ENCODE measurements at regions not wholly inside any gene's neighbourhood (a gene's known extent, or its start where the extent isn't known, plus 50 kb on each side); places are given as distances from the start of the nearest gene placed in this dataset.
A peak's percentile ranks its signal among the peaks of the same experiment; 100 is the strongest.

- WGBS: 89% methylated on average over 4 of the region's 4 CpGs
These were observed 212.5 kb upstream of the RTL1 start for GRCh38 chr14:101116065-101116464.

GRCh38 chr14:101116486-101117130 lies 213.1 kb upstream of the RTL1 start:
- peaks cover 0 to 7% (median 0%) of the 10 kb centered on the region in 4 donors for H3K27me3 ChIP-seq
- intact Hi-C loops (cut with DNase I): no loop called here
- no peak overlapping the region for H3K4me3 ChIP-seq
- H3K36me3 ChIP-seq: no peaks in the 10 kb centered on the region
- H3K9me3 ChIP-seq: no peaks in the 10 kb centered on the region
- 87% methylated on average over 10 of the region's 17 CpGs for WGBS
- no peak for TF ChIP-seq POLR2A (IDR thresholded peaks at IDR 0.05; ENCODE audit: low read depth)
- TF ChIP-seq POLR2AphosphoS5 (IDR thresholded peaks at IDR 0.05): no peak
- no peak for TF ChIP-seq EP300 (IDR thresholded peaks at IDR 0.05)
- no peak for TF ChIP-seq CTCF (IDR thresholded peaks at IDR 0.05)
- H3K4me1 ChIP-seq: no peaks in the 10 kb centered on the region
- no peak overlapping the region for H3K27ac ChIP-seq (replicated peaks in 1 of 4)
- DNase-seq (ENCODE audit: extremely low spot score): peak; percentile 79

More at GRCh38 chr14:101116065-101116464, 212.5 kb upstream of the RTL1 start:
- Histone ChIP-seq H3K27me3 (peaks cover 0 to 7% (median 0%) of the 10 kb centered on the region in 4 donors), H3K27ac (replicated peaks in 1 of 4) (no peak overlapping the region), H3K4me3 (no peak overlapping the region), H3K4me1 (no peaks in the 10 kb centered on the region), H3K36me3 (no peaks in the 10 kb centered on the region), H3K9me3 (no peaks in the 10 kb centered on the region)
- intact Hi-C loops (cut with DNase I): no loop called here
- peak; percentile 86 for DNase-seq (ENCODE audit: extremely low spot score)
- TF ChIP-seq EP300 (IDR thresholded peaks at IDR 0.05) (no peak), POLR2A (IDR thresholded peaks at IDR 0.05; ENCODE audit: low read depth) (no peak), POLR2AphosphoS5 (IDR thresholded peaks at IDR 0.05) (no peak), CTCF (IDR thresholded peaks at IDR 0.05) (no peak)

- no peak overlapping the region for H3K27ac ChIP-seq (replicated peaks in 1 of 4)
- WGBS: 63% methylated on average over 2 of the region's 2 CpGs
These were observed 214.0 kb upstream of the RTL1 start for GRCh38 chr14:101117543-101117942.

GRCh38 chr14:101118233-101118632 lies 214.7 kb upstream of the RTL1 start:
- Histone ChIP-seq H3K27me3 (peaks cover 0 to 3% (median 0%) of the 10 kb centered on the region in 4 donors), H3K9me3 (no peaks in the 10 kb centered on the region), H3K4me3 (no peak overlapping the region), H3K4me1 (no peaks in the 10 kb centered on the region), H3K36me3 (no peaks in the 10 kb centered on the region), H3K27ac (replicated peaks in 1 of 4) (no peak overlapping the region)
- TF ChIP-seq EP300 (IDR thresholded peaks at IDR 0.05) (no peak), POLR2AphosphoS5 (IDR thresholded peaks at IDR 0.05) (no peak), CTCF (IDR thresholded peaks at IDR 0.05) (no peak), POLR2A (IDR thresholded peaks at IDR 0.05; ENCODE audit: low read depth) (no peak)
- WGBS: 82% methylated on average over 4 of the region's 4 CpGs
- DNase-seq (ENCODE audit: extremely low spot score): peak; percentile 64
- intact Hi-C loops (cut with DNase I): no loop called here

More at GRCh38 chr14:101117543-101117942, 214.0 kb upstream of the RTL1 start:
- Histone ChIP-seq H3K9me3 (no peaks in the 10 kb centered on the region), H3K27me3 (peaks cover 0 to 7% (median 0%) of the 10 kb centered on the region in 4 donors), H3K4me3 (no peak overlapping the region), H3K36me3 (no peaks in the 10 kb centered on the region), H3K4me1 (no peaks in the 10 kb centered on the region)
- TF ChIP-seq POLR2AphosphoS5 (IDR thresholded peaks at IDR 0.05) (no peak), CTCF (IDR thresholded peaks at IDR 0.05) (no peak), EP300 (IDR thresholded peaks at IDR 0.05) (no peak)
- no peak for DNase-seq (ENCODE audit: extremely low spot score)
- intact Hi-C loops (cut with DNase I): no loop called here
